Upper lobe of right lung (tissue), 1 donor: ENCODE measurements at regions not wholly inside any gene's neighbourhood (a gene's known extent, or its start where the extent isn't known, plus 50 kb on each side); places are given as distances from the start of the nearest gene placed in this dataset.

ENCODE experiments used
- ATAC-seq: fragments of 200-7000 bp; cut with Tn5 transposase; one replicate; pipeline ENCODE4 v1.9.1; 2020; ENCODE audit warnings: mild to moderate bottlenecking, moderate library complexity
- DNase-seq: peaks from one replicate; pipeline ENCODE4 v3.0.0-alpha.2; 2020
- H3K27ac ChIP-seq: fragments of 200-600 bp; one replicate; pipeline ENCODE4 v1.8.0; 2022
- H3K27me3 ChIP-seq: fragments of 200-600 bp; one replicate; pipeline ENCODE4 v1.8.0; 2022; ENCODE audit warnings: mild to moderate bottlenecking
- H3K36me3 ChIP-seq: fragments of 200-600 bp; one replicate; pipeline ENCODE4 v1.8.0; 2022
- H3K4me1 ChIP-seq: fragments of 200-600 bp; one replicate; pipeline ENCODE4 v1.8.0; 2022
- H3K4me3 ChIP-seq: fragments of 200-600 bp; one replicate; pipeline ENCODE4 v1.8.0; 2022; ENCODE audit warnings: mild to moderate bottlenecking
- H3K9me3 ChIP-seq: fragments of 200-600 bp; one replicate; pipeline ENCODE4 v1.8.0; 2022
- intact Hi-C: fragments of 100-400 bp; cut with DNase I; formaldehyde crosslinking; loops from one replicate; pipeline ENCODE4 v1.11.0; 2022
- TF ChIP-seq, protein P1 (sequence below): fragments of 200-600 bp; IDR thresholded peaks from one replicate; pipeline ENCODE4 v1.8.0; 2022; ENCODE audit warnings: antibody characterized with exemption
- donor health status: DM: no; HTN: yes; CAD: no; lungs with severe emphysema.

DNA sequence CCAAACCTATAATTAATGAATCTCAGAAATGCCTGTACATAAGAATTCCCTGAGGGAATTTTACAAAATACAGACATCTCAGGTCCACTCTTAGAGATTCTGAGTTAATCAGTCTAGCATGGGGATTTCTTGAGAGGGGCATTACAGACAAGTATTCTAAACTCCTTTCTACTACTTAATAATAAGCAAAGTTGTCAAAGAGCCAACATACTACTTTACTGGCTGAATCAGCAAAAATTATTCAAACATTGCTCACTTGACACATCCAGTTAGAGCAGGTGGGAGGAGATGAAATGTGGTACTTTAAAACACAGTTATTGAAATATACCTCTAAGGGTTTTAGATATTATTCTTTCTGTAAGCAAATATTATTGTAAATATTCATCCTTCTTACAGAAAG, 1164.7 kb downstream of the CDY2B start:
- Histone ChIP-seq H3K9me3 (no peaks in the 10 kb centered on the region), H3K36me3 (no peaks in the 10 kb centered on the region)
- DNase-seq = no peak

DNA sequence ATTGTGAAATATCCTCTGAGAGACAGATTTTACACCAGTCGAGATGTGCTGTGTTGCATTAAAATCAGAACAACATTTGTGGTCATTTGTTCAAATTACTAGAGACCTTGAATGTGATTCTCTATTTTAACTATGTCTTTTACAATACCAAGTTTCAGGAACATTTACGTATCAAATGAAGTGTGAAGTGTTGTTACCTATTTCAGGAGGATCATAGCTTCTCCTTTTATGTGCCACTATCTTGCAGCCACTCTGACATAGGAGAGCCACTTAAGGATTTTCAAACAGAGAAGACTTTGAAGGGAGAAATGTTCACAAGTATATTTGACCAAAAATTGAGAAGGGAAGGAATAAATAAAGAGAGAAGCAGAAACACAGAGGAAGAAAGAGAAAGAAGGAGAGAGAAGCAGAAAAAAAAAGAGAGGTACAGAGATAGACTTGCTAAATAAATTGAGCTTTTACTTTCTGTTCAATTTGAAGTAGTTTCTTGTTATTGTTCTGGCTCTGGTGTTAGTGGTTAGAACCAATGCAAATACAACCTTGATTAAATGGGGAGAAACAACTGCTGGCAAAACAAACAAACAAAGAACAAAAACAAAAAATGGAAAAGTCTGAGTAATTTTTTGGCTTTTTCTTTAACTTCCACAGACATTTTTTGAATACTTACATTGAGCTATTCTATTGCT, 1206.8 kb downstream of the CDY2B start:
- H3K27ac ChIP-seq = no peak overlapping the region
- no peak overlapping the region for H3K4me3 ChIP-seq
- no peaks in the 10 kb centered on the region for H3K36me3 ChIP-seq
- intact Hi-C loops = no loop called here
- no peak for DNase-seq
- TF ChIP-seq, protein P1, sequence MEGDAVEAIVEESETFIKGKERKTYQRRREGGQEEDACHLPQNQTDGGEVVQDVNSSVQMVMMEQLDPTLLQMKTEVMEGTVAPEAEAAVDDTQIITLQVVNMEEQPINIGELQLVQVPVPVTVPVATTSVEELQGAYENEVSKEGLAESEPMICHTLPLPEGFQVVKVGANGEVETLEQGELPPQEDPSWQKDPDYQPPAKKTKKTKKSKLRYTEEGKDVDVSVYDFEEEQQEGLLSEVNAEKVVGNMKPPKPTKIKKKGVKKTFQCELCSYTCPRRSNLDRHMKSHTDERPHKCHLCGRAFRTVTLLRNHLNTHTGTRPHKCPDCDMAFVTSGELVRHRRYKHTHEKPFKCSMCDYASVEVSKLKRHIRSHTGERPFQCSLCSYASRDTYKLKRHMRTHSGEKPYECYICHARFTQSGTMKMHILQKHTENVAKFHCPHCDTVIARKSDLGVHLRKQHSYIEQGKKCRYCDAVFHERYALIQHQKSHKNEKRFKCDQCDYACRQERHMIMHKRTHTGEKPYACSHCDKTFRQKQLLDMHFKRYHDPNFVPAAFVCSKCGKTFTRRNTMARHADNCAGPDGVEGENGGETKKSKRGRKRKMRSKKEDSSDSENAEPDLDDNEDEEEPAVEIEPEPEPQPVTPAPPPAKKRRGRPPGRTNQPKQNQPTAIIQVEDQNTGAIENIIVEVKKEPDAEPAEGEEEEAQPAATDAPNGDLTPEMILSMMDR = no peak
- no peak for ATAC-seq
- H3K4me1 ChIP-seq = no peaks in the 10 kb centered on the region
- H3K27me3 ChIP-seq = no peaks in the 10 kb centered on the region
- no peaks in the 10 kb centered on the region for H3K9me3 ChIP-seq

More for the DNA sequence above, 1164.7 kb downstream of the CDY2B start:
- intact Hi-C loops = no loop called here
- no peaks in the 10 kb centered on the region for H3K27me3 ChIP-seq
- no peak overlapping the region for H3K27ac ChIP-seq
- ATAC-seq = no peak
- no peak overlapping the region for H3K4me3 ChIP-seq
- H3K4me1 ChIP-seq = no peaks in the 10 kb centered on the region
- TF ChIP-seq, protein P1 = no peak

- Histone ChIP-seq H3K4me3 (no peak overlapping the region), H3K27me3 (no peaks in the 10 kb centered on the region), H3K4me1 (no peaks in the 10 kb centered on the region), H3K27ac (no peak overlapping the region), H3K36me3 (no peaks in the 10 kb centered on the region), H3K9me3 (no peaks in the 10 kb centered on the region)
- no peak for ATAC-seq
- no peak for DNase-seq
- TF ChIP-seq, protein P1 = no peak
- intact Hi-C loops = no loop called here
Measured at GRCh38 chrY:16668402-16668801, 1211.6 kb downstream of the CDY2B start.

GRCh38 chrY:16662741-16663140, 1217.3 kb downstream of the CDY2B start:
- Histone ChIP-seq H3K4me3 (no peak overlapping the region), H3K27me3 (no peaks in the 10 kb centered on the region), H3K36me3 (no peaks in the 10 kb centered on the region), H3K4me1 (no peaks in the 10 kb centered on the region), H3K27ac (no peak overlapping the region), H3K9me3 (no peaks in the 10 kb centered on the region)
- TF ChIP-seq, protein P1 = no peak
- intact Hi-C loops = no loop called here
- DNase-seq (no peak), ATAC-seq (no peak)

DNA sequence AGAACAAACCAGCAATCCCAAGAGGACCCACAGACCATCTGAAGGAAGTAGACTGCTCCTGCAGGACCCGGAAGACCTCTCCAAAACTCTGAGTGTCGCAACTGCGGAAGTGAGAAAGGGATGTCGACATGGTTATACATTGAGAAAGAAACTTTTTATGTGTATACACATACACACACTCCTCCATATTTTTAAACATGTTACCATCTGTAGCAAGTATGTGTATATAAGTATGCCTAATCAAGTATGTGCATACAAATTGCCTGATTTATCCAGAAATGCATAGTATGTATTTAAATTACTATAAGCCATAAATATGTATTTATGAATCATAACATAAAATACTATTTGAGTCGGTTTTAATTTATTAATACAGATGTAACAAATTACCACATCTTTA, 1220.7 kb downstream of the CDY2B start:
- TF ChIP-seq, protein P1 = no peak
- no peak overlapping the region for H3K4me3 ChIP-seq
- ATAC-seq (no peak), DNase-seq (no peak)
- H3K27me3 ChIP-seq = no peaks in the 10 kb centered on the region
- no peaks in the 10 kb centered on the region for H3K9me3 ChIP-seq
- no peaks in the 10 kb centered on the region for H3K4me1 ChIP-seq
- intact Hi-C loops = no loop called here
- H3K36me3 ChIP-seq = no peaks in the 10 kb centered on the region
- no peak overlapping the region for H3K27ac ChIP-seq

- no peak for ATAC-seq
- TF ChIP-seq, protein P1 = no peak
Measured at GRCh38 chrY:16653971-16654370, 1226.0 kb downstream of the CDY2B start.

More at GRCh38 chrY:16653971-16654370, 1226.0 kb downstream of the CDY2B start:
- H3K36me3 ChIP-seq = no peaks in the 10 kb centered on the region
- H3K9me3 ChIP-seq = no peaks in the 10 kb centered on the region
- H3K27ac ChIP-seq = no peak overlapping the region
- intact Hi-C loops = no loop called here
- DNase-seq = no peak
- no peaks in the 10 kb centered on the region for H3K27me3 ChIP-seq
- no peaks in the 10 kb centered on the region for H3K4me1 ChIP-seq
- H3K4me3 ChIP-seq = no peak overlapping the region
